CD14-positive monocyte (primary cell): ENCODE measurements at regions not wholly inside any gene's neighbourhood (a gene's known extent, or its start where the extent isn't known, plus 50 kb on each side); places are given as distances from the start of the nearest gene placed in this dataset.
"Not testable (repeated sequence)": the region's sequence is repeated elsewhere in the genome, so short reads cannot be mapped to it uniquely, and the experiment has no call there.

Experiments used
- DNase-seq, 3 donors: peaks; one replicate each; pipeline ENCODE4 v3.0.0-alpha.2; 2011 to 2022
- H2AFZ ChIP-seq: 2 replicates; pipeline ENCODE4 v1.6.0; 2012; ENCODE audit warnings: mild to moderate bottlenecking, low read depth, low read length, inconsistent platforms; ENCODE audit not compliant: insufficient read depth, poor library complexity, severe bottlenecking
- H3K27ac ChIP-seq, 2 donors: 1 replicate in 1 of 2; 2 replicates in 1 of 2; pipeline ENCODE4 v1.5.1; 2012 to 2013; ENCODE audit warnings: low read length in 2 of 2, control low read depth in 1 of 2, inconsistent platforms in 1 of 2, low read depth in 1 of 2, mild to moderate bottlenecking in 1 of 2
- H3K27me3 ChIP-seq, 2 donors: one replicate each; pipeline versions ENCODE4 v1.6.0 to v1.6.1; 2011 to 2013; ENCODE audit warnings: low read length in 2 of 2; ENCODE audit not compliant: control insufficient read depth in 2 of 2, insufficient read depth in 2 of 2
- H3K36me3 ChIP-seq, 2 donors: replicated peaks in 1 of 2; 1 replicate in 1 of 2; 2 replicates in 1 of 2; pipeline versions ENCODE4 v1.5.1 to v1.6.1; 2012 to 2013; ENCODE audit warnings: low read length in 2 of 2, control low read depth in 1 of 2, inconsistent platforms in 1 of 2, mild to moderate bottlenecking in 1 of 2; ENCODE audit not compliant: insufficient read depth in 2 of 2, control insufficient read depth in 1 of 2
- H3K4me1 ChIP-seq, 2 donors: 1 replicate in 1 of 2; 2 replicates in 1 of 2; pipeline versions ENCODE4 v1.5.1 to v1.6.1; 2012 to 2013; ENCODE audit warnings: low read length in 2 of 2, control low read depth in 1 of 2, inconsistent platforms in 1 of 2, mild to moderate bottlenecking in 1 of 2, moderate library complexity in 1 of 2; ENCODE audit not compliant: insufficient read depth in 2 of 2, control insufficient read depth in 1 of 2
- H3K4me2 ChIP-seq: replicated peaks from 2 replicates; pipeline ENCODE3; 2012; ENCODE audit warnings: low read length, moderate library complexity, mild to moderate bottlenecking; ENCODE audit not compliant: poor library complexity, severe bottlenecking; ENCODE audit errors: extremely low read depth
- H3K4me3 ChIP-seq, 3 experiments: fragments of 200-600 bp in 1 of 3; sonication (generic) in 1 of 3; replicated peaks in 1 of 3; 1 replicate in 2 of 3; 2 replicates in 1 of 3; pipeline ENCODE4 v1.5.1; 2011 to 2013; ENCODE audit warnings: low read length in 3 of 3, mild to moderate bottlenecking in 3 of 3, control low read depth in 2 of 3, low read depth in 2 of 3, inconsistent platforms in 1 of 3, moderate library complexity in 1 of 3
- H3K79me2 ChIP-seq: 2 replicates; pipeline ENCODE4 v1.6.0; 2012; ENCODE audit warnings: mild to moderate bottlenecking, control low read depth, inconsistent platforms, low read length, moderate library complexity; ENCODE audit not compliant: insufficient read depth
- H3K9ac ChIP-seq: 2 replicates; pipeline ENCODE4 v1.6.0; 2017; ENCODE audit warnings: low read length, mild to moderate bottlenecking; ENCODE audit not compliant: insufficient read depth, poor library complexity, severe bottlenecking
- H3K9me3 ChIP-seq, 2 donors: replicated peaks in 1 of 2; 1 replicate in 1 of 2; 2 replicates in 1 of 2; pipeline versions ENCODE4 v1.5.1 to v1.6.1; 2012 to 2013; ENCODE audit warnings: low read length in 2 of 2, control low read depth in 1 of 2; ENCODE audit not compliant: control insufficient read depth in 1 of 2, insufficient read depth in 1 of 2
- H4K20me1 ChIP-seq: 2 replicates; pipeline ENCODE4 v1.6.0; 2012; ENCODE audit warnings: mild to moderate bottlenecking, low read length, control low read depth, moderate library complexity; ENCODE audit not compliant: insufficient read depth
- H3K27ac Mint-ChIP-seq, 7 donors: one replicate each; pipeline ENCODE4 v1.8.0; 2020; ENCODE audit warnings: mild to moderate bottlenecking in 7 of 7, mixed read lengths in 7 of 7, moderate library complexity in 6 of 7, inconsistent platforms in 2 of 7
- H3K27me3 Mint-ChIP-seq, 3 donors: one replicate each; pipeline ENCODE4 v1.8.0; 2021 to 2022; ENCODE audit warnings: low read depth in 3 of 3, mild to moderate bottlenecking in 3 of 3, mixed read lengths in 3 of 3, moderate library complexity in 3 of 3, inconsistent platforms in 1 of 3
- H3K36me3 Mint-ChIP-seq, 2 donors: one replicate each; pipeline ENCODE4 v1.8.0; 2020; ENCODE audit warnings: mixed read lengths in 2 of 2, inconsistent platforms in 1 of 2, mild to moderate bottlenecking in 1 of 2
- H3K4me1 Mint-ChIP-seq: one replicate; pipeline ENCODE4 v1.8.0; 2020; ENCODE audit warnings: mild to moderate bottlenecking, mixed read lengths
- H3K4me3 Mint-ChIP-seq, 2 donors: one replicate each; pipeline ENCODE4 v1.8.0; 2020; ENCODE audit warnings: mild to moderate bottlenecking in 2 of 2, mixed read lengths in 2 of 2, moderate library complexity in 1 of 2
- H3K9me3 Mint-ChIP-seq, 7 donors: one replicate each; pipeline ENCODE4 v1.8.0; 2020 to 2022; ENCODE audit warnings: mixed read lengths in 7 of 7, mild to moderate bottlenecking in 6 of 7, moderate library complexity in 6 of 7, inconsistent platforms in 2 of 7
- CTCF ChIP-seq: fragments of 200-600 bp; IDR thresholded peaks from one replicate; pipeline ENCODE4 v1.8.0; 2022; ENCODE audit warnings: antibody characterized with exemption, mild to moderate bottlenecking
- WGBS: methylation state at CpG from one replicate; pipeline ENCODE4 v1.1.5; 2013; ENCODE audit warnings: missing lambda C conversion rate; ENCODE audit not compliant: insufficient coverage; 5-methylcytosine and 5-hydroxymethylcytosine counted together
- intact Hi-C, 2 donors: fragments of 100-400 bp; cut with micrococcal nuclease; formaldehyde crosslinking; loops; one replicate each; pipeline versions ENCODE4 v1.15.0 to v1.15.1; 2023

DNA sequence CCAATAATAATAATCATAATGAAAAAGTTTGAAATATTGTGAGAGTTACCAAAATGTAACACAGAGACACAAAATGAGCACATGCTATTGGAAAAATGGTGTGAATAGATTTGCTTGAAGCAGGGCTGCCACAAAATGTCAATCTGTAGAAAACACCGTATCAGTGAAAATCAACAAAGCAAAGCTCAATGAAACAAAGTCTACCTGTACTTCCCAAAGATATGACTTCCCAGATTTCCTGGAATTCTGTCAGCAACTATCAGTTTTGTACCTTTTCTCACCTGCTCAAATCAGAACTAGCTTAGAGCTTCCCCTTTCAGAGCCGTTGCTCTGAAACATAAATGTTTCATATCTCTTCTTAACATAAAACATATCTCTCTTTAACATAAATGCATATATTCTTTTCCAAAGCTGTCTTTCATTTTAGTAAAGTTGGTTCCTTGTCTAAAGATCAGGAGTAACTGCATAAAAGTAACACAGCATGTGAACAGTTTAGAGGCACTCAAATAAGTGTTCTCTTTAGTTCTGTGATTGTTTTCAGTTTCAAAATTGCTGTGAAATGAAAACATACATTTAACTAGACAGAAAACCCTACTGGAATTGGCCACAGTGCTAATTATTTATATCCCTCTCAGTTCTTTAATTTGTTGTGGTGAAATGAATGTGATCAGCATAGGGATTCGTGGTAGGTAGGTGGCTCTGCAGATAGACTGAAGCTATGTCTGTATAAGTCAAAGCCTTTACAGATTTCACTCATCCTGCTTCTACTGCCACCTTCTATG, 262.5 kb downstream of the KCNJ3 start:
- no peak overlapping the region for H3K4me3 Mint-ChIP-seq
- Histone ChIP-seq H3K27ac (no peak overlapping the region), H4K20me1 (no peaks in the 10 kb centered on the region), H3K9me3 (no peaks in the 10 kb centered on the region), H3K79me2 (no peaks in the 10 kb centered on the region), H2AFZ (no peak overlapping the region), H3K9ac (no peak overlapping the region), H3K4me1 (no peaks in the 10 kb centered on the region), H3K36me3 (no peaks in the 10 kb centered on the region), H3K4me2 (no peak overlapping the region), H3K27me3 (no peaks in the 10 kb centered on the region), H3K4me3 (no peak overlapping the region)
- intact Hi-C loops, result no loop called here
- peaks cover 0 to 1% (median 1%) of the 10 kb centered on the region in 3 donors for H3K27me3 Mint-ChIP-seq
- H3K9me3 Mint-ChIP-seq, result peaks cover 0 to 10% (median 3%) of the 10 kb centered on the region in 7 donors
- no peaks in the 10 kb centered on the region for H3K36me3 Mint-ChIP-seq
- H3K4me1 Mint-ChIP-seq, result no peaks in the 10 kb centered on the region
- WGBS, result 100% methylated on average over 1 of the region's 3 CpGs
- DNase-seq, result no peak
- no peak overlapping the region for H3K27ac Mint-ChIP-seq
- TF ChIP-seq CTCF, result no peak

- H3K27ac Mint-ChIP-seq, result no peak overlapping the region
- H3K9me3 ChIP-seq, result no peaks in the 10 kb centered on the region
- WGBS, result 91% methylated on average over 3 of the region's 4 CpGs
- H3K9me3 Mint-ChIP-seq, result peaks cover 0 to 6% (median 1%) of the 10 kb centered on the region in 7 donors
- H3K9ac ChIP-seq, result no peak overlapping the region
- no peak for TF ChIP-seq CTCF
- H3K27me3 ChIP-seq, result no peaks in the 10 kb centered on the region
- no peaks in the 10 kb centered on the region for H3K36me3 Mint-ChIP-seq
- H3K27ac ChIP-seq, result no peak overlapping the region
- no peak overlapping the region for H3K4me3 Mint-ChIP-seq
- H3K79me2 ChIP-seq, result no peaks in the 10 kb centered on the region
- H3K4me2 ChIP-seq, result no peak overlapping the region
- no peaks in the 10 kb centered on the region for H3K27me3 Mint-ChIP-seq
- no peak for DNase-seq
- intact Hi-C loops, result no loop called here
- no peaks in the 10 kb centered on the region for H4K20me1 ChIP-seq
- no peak overlapping the region for H3K4me3 ChIP-seq
- H3K4me1 Mint-ChIP-seq, result no peaks in the 10 kb centered on the region
- H3K36me3 ChIP-seq, result no peaks in the 10 kb centered on the region
- H3K4me1 ChIP-seq, result no peaks in the 10 kb centered on the region
- no peak overlapping the region for H2AFZ ChIP-seq
Observed at GRCh38 chr2:154952346-154952980, 254.0 kb downstream of the KCNJ3 start.

DNA sequence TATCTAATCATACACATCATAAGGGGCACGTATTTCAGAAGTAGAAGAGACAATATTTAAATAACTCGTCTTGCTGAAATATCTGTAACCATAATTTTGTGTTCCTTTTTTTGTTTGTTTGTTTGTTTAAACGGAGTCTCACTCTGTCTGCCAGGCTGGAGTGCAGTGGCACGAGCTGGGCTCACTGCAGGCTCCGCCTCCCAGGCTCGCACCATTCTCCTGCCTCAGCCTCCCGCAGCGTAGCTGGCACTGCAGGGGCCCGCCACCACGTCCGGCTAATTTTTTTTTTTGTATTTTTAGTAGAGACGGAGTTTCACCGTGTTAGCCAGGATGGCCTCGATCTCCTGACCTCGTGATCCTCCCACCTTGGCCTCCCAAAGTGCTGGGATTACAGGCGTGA, 248.9 kb downstream of the KCNJ3 start:
- H3K79me2 ChIP-seq, H3K4me3 Mint-ChIP-seq, H3K4me1 ChIP-seq, H3K9me3 Mint-ChIP-seq, H3K27me3 ChIP-seq, H4K20me1 ChIP-seq, H3K4me3 ChIP-seq, H3K9ac ChIP-seq, H3K4me1 Mint-ChIP-seq, H3K27ac ChIP-seq, intact Hi-C loops, H3K36me3 ChIP-seq, H3K27ac Mint-ChIP-seq, H3K9me3 ChIP-seq, DNase-seq, H2AFZ ChIP-seq, H3K36me3 Mint-ChIP-seq, H3K27me3 Mint-ChIP-seq, H3K4me2 ChIP-seq: not testable (repeated sequence)
- 98% methylated on average over 7 of the region's 16 CpGs for WGBS
